Activated CD8-positive, alpha-beta T cell treated with anti-CD3 and anti-CD28 coated beads, Interleukin-2, amount 10 ng/mL, durations not matched to agents 7 days and 5 days (primary cell): ENCODE measurements at regions not wholly inside any gene's neighbourhood (a gene's known extent, or its start where the extent isn't known, plus 50 kb on each side); places are given as distances from the start of the nearest gene placed in this dataset.
"Not testable (repeated sequence)": the region's sequence is repeated elsewhere in the genome, so short reads cannot be mapped to it uniquely, and the experiment has no call there.

ENCODE experiments used
- ATAC-seq: fragments of 150-1000 bp; cut with Tn5 transposase; one replicate; pipeline ENCODE4 v1.10.0; 2021; ENCODE audit warnings: moderate library complexity
- CTCF ChIA-PET: fragments of 350-600 bp; sonication (Branson Sonifier 250); formaldehyde crosslinking; loops from one replicate; lab custom pipeline; 2021; ENCODE audit warnings: antibody characterized with exemption; lab: Charles Lee
- POLR2A ChIA-PET: fragments of 350-600 bp; sonication (Branson Sonifier 250); formaldehyde crosslinking; loops from one replicate; lab custom pipeline; 2021; ENCODE audit warnings: antibody characterized with exemption; lab: Charles Lee
- DNase-seq: peaks from one replicate; pipeline ENCODE4 v3.0.0-alpha.2; 2020
- H3K27ac Mint-ChIP-seq: one replicate; pipeline ENCODE4 v1.8.0; 2021; ENCODE audit warnings: mild to moderate bottlenecking, mixed read lengths
- H3K27me3 Mint-ChIP-seq: one replicate; pipeline ENCODE4 v1.8.0; 2021; ENCODE audit warnings: low read depth, mixed read lengths
- H3K36me3 Mint-ChIP-seq: one replicate; pipeline ENCODE4 v1.8.0; 2021; ENCODE audit warnings: low read depth, mixed read lengths
- H3K4me1 Mint-ChIP-seq: one replicate; pipeline ENCODE4 v1.8.0; 2021; ENCODE audit warnings: low read depth, mixed read lengths
- H3K4me3 Mint-ChIP-seq: one replicate; pipeline ENCODE4 v1.8.0; 2021; ENCODE audit warnings: mild to moderate bottlenecking, mixed read lengths
- H3K9me3 Mint-ChIP-seq: one replicate; pipeline ENCODE4 v1.8.0; 2022; ENCODE audit warnings: mixed read lengths; ENCODE audit not compliant: insufficient read depth

DNA sequence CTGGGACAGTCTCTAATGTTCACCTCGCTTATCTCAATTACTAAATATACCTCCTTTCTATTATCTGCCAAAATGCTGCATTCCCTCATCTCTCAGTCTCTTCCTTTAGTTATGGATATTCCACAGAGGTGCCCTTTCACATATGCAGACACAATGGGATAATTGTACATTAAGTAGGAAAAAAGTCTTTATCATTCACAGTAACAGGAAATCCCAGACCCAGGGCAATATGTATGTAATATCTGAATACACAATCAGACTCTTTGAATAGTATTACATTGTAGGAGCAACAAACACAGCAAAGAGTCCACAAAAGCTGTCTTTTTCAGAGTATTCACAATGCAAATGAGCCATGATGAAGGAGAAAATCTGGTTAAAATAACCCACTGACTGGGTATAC lies 1399.0 kb upstream of the ZEB2 start:
- Mint-ChIP-seq H3K9me3 (no peaks in the 10 kb centered on the region), H3K27me3 (no peaks in the 10 kb centered on the region), H3K4me1 (peaks cover under 1% of the 10 kb centered on the region), H3K27ac (no peak overlapping the region), H3K4me3 (no peak overlapping the region), H3K36me3 (no peaks in the 10 kb centered on the region)
- CTCF ChIA-PET, result no interaction called here
- ATAC-seq, result no peak
- POLR2A ChIA-PET, result no interaction called here
- no peak for DNase-seq

DNA sequence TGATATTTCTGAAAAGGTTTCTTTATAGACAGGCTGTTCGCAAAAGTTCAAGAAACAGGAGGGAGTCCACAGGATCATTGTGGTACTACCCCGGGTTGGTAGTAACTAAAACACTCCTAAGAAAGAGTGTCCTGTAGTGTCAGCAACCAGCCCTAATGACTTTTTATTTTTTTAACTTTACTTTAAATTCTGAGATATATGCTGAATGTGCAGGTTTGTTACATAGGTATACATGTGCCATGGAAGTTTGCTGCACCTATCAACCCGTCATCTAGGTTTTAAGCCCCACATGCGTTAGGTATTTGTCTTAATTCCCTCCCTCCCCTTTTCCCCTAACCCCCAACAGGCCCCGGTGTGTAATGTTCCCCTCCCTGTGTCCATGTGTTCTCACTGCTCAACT lies 1396.9 kb upstream of the ZEB2 start:
- no peaks in the 10 kb centered on the region for H3K27me3 Mint-ChIP-seq
- POLR2A ChIA-PET, result no interaction called here
- no peaks in the 10 kb centered on the region for H3K4me1 Mint-ChIP-seq
- CTCF ChIA-PET, result no interaction called here
- H3K36me3 Mint-ChIP-seq, result no peaks in the 10 kb centered on the region
- DNase-seq (no peak), ATAC-seq (no peak)
- H3K9me3 Mint-ChIP-seq, result no peaks in the 10 kb centered on the region
- H3K4me3 Mint-ChIP-seq, result no peak overlapping the region
- no peak overlapping the region for H3K27ac Mint-ChIP-seq

DNA sequence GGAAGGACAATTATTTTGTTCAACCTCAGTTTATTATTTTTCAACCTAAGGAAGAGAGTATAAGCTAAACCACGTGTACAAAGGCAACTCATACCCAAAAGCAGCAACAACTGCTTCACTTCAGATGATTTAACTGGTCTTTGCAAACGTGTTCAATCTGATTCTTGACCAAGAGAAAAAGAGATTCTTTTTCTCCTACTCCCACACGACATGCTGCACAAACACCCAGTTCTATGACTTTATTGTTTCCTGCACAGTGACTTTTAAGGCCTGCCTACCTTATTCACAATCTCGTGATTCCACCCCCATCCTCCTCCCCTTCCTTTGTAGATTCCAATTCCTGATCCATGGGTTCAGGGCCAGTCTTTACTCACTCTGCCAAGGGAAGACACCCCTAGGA lies 1394.8 kb upstream of the ZEB2 start:
- no peaks in the 10 kb centered on the region for H3K27me3 Mint-ChIP-seq
- DNase-seq, result no peak
- no peaks in the 10 kb centered on the region for H3K4me1 Mint-ChIP-seq
- H3K9me3 Mint-ChIP-seq, result no peaks in the 10 kb centered on the region
- CTCF ChIA-PET, result no interaction called here
- H3K36me3 Mint-ChIP-seq, result no peaks in the 10 kb centered on the region
- no peak for ATAC-seq
- H3K4me3 Mint-ChIP-seq, result no peak overlapping the region
- POLR2A ChIA-PET, result no interaction called here
- H3K27ac Mint-ChIP-seq, result no peak overlapping the region

DNA sequence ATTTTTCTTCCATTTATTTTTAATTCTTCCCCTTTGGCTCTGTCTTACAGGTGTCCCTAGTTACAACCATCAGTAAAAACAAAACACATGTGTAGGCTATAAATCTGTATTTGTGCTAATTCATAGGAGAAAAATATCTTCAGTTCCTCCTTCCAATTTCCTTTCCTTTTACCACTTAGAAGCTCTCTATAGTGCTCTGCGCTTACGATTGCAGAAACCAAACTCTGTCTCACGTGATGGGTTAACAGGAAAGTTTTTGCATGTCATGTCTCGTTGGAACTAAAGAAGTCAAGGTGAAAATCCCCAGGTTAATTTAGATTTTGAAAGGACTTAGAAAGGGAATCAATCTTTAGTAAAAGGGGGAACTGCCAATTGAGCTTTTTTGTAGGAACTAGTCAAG lies 1390.5 kb upstream of the ZEB2 start:
- Mint-ChIP-seq H3K4me1 (no peaks in the 10 kb centered on the region), H3K9me3 (no peaks in the 10 kb centered on the region), H3K27me3 (no peaks in the 10 kb centered on the region), H3K4me3 (no peak overlapping the region), H3K36me3 (no peaks in the 10 kb centered on the region), H3K27ac (no peak overlapping the region)
- no peak for ATAC-seq
- CTCF ChIA-PET, result no interaction called here
- no peak for DNase-seq
- POLR2A ChIA-PET, result no interaction called here

DNA sequence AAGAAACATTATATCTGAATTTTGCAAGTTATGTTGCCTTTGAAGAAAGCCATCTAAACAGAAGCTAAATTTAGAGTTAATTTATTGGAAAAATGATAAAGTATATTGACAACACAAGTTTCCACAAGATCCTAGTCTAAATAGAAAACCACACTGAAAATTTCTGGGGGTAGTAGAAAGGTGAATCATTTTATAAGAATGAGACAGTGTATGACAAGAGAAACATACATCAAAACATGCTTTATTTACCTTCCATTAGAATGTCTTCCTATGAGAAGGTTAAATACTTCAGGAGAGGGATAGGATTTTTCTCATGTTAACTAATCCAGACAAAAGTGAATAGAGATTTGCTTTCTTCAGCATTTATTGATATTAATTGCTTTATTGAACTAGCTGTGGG lies 1389.8 kb upstream of the ZEB2 start:
- CTCF ChIA-PET, result no interaction called here
- no peak overlapping the region for H3K27ac Mint-ChIP-seq
- no peaks in the 10 kb centered on the region for H3K4me1 Mint-ChIP-seq
- DNase-seq (no peak), ATAC-seq (no peak)
- H3K4me3 Mint-ChIP-seq, result no peak overlapping the region
- H3K9me3 Mint-ChIP-seq, result no peaks in the 10 kb centered on the region
- H3K36me3 Mint-ChIP-seq, result no peaks in the 10 kb centered on the region
- POLR2A ChIA-PET, result no interaction called here
- H3K27me3 Mint-ChIP-seq, result no peaks in the 10 kb centered on the region

DNA sequence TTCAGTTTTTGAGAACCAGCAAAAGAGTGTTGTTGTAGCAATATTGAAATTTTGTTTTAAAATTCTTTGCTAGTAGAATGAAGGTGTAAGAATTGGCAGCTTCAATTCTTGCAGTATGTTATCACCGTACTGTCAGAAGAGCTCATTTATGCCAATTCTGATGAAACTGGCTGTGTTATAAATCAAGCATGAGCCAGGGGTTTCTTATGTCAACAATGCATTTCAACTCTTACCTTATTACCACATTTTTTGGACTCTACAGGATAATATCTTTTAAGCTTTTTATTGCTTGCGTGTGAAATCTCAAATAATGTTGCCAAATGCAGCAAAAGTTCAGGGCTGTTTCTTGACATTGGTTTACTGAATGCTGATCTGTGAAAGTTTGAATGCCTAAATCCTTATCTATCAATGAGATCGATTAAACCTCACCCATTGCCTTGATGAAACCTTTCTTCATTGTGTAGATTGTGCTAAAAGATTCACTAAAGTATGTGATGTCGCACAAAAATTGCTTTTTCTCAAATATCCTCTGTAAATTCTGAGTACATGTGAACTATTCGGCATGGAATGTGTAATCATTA lies 1389.3 kb upstream of the ZEB2 start:
- ChIA-PET CTCF (no interaction called here), POLR2A (no interaction called here)
- Mint-ChIP-seq H3K27me3 (no peaks in the 10 kb centered on the region), H3K4me1 (no peaks in the 10 kb centered on the region), H3K4me3 (no peak overlapping the region), H3K27ac (no peak overlapping the region), H3K36me3 (no peaks in the 10 kb centered on the region), H3K9me3 (no peaks in the 10 kb centered on the region)
- DNase-seq (no peak), ATAC-seq (no peak)

DNA sequence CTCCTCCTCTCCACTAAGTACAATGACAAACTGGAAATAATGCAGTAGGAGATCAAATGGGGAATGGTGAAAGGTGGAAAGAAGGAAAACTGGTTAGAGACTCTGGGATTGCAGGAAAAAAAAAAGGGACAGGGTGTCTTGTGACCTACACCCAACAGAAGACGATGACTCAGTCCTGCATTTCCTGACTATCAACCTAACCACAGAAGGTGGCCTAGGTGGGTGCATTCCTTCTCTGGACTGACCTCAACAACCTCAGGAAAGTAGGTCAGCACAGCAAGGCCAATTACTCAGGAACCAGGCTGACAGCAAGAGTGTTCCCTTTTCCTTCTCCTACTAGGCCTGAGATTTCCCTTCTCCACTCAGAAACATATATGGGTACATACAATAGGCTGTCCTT lies 1386.4 kb upstream of the ZEB2 start:
- Mint-ChIP-seq H3K27ac (no peak overlapping the region), H3K27me3 (no peaks in the 10 kb centered on the region), H3K4me1 (no peaks in the 10 kb centered on the region), H3K36me3 (no peaks in the 10 kb centered on the region), H3K9me3 (no peaks in the 10 kb centered on the region), H3K4me3 (no peak overlapping the region)
- no peak for ATAC-seq
- DNase-seq, result no peak
- POLR2A ChIA-PET, result no interaction called here
- CTCF ChIA-PET, result no interaction called here

DNA sequence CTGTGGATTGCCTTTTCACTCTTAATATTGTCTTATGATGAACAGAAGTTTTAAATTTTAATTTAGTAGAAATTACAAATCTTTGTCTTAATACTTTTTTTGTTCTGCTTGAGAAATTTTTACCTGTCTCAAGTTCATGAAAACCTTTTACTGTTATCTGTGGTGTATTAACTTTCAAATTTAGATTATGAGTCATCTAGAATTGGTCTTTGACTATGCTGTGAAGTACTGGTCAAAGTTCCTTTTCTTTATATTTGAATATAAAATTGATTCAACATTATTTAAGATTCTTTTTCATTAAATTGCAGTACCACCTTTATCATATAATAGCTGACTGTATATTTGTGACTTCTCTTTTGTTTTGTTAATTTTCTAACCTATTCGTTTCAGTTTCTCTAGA lies 1385.5 kb upstream of the ZEB2 start:
- Mint-ChIP-seq H3K27ac (no peak overlapping the region), H3K27me3 (no peaks in the 10 kb centered on the region), H3K4me1 (no peaks in the 10 kb centered on the region), H3K36me3 (no peaks in the 10 kb centered on the region), H3K9me3 (no peaks in the 10 kb centered on the region), H3K4me3 (no peak overlapping the region)
- CTCF ChIA-PET, result no interaction called here
- DNase-seq, result no peak
- POLR2A ChIA-PET, result no interaction called here
- ATAC-seq, result no peak

DNA sequence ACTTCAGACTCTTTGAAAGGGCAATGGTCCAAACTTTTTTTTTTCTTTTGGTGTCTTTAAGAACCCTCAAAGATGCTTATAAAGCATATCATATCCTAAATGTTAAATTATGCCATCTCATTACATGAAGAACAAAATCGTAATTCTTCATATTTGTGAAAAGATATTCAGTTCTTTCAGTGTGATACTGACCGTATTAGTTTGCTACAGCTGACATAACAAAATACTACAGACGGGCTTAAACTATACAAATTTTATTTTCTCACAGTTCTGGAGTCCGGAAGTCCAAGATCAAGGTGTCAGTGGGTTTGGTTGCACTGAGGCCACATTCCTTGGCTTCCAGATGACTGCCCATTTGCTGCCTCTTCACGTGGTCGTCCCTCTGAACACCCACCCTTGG lies 1377.2 kb upstream of the ZEB2 start:
- H3K36me3 Mint-ChIP-seq, result no peaks in the 10 kb centered on the region
- ChIA-PET CTCF (no interaction called here), POLR2A (no interaction called here)
- DNase-seq, result no peak
- H3K27me3 Mint-ChIP-seq, result no peaks in the 10 kb centered on the region
- H3K27ac Mint-ChIP-seq, result no peak overlapping the region
- no peak overlapping the region for H3K4me3 Mint-ChIP-seq
- no peaks in the 10 kb centered on the region for H3K4me1 Mint-ChIP-seq
- ATAC-seq, result no peak
- H3K9me3 Mint-ChIP-seq, result no peaks in the 10 kb centered on the region

DNA sequence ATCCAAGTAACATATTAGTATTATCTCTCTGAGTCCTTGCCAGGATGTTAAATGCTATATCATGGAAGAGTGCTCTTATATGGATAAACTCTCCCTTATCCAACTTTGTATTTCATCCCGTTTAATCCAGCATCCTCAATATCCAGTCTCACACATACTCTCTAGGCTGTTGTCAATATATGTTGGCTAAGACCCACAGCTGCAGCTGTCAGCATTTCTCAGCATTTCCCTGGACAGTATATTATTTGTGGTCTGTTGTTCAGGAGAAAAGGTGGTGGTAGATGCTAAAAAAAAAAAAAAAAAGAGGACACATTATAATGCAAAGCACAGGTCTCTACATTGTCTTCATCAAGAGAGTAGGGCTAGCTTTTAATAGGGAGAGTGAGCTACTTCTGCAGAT lies 1368.0 kb upstream of the ZEB2 start:
- H3K36me3 Mint-ChIP-seq, result no peaks in the 10 kb centered on the region
- H3K27me3 Mint-ChIP-seq, result no peaks in the 10 kb centered on the region
- ATAC-seq, result no peak
- no peak overlapping the region for H3K4me3 Mint-ChIP-seq
- ChIA-PET CTCF (no interaction called here), POLR2A (no interaction called here)
- DNase-seq, result no peak
- no peak overlapping the region for H3K27ac Mint-ChIP-seq
- no peaks in the 10 kb centered on the region for H3K4me1 Mint-ChIP-seq
- H3K9me3 Mint-ChIP-seq, result no peaks in the 10 kb centered on the region

DNA sequence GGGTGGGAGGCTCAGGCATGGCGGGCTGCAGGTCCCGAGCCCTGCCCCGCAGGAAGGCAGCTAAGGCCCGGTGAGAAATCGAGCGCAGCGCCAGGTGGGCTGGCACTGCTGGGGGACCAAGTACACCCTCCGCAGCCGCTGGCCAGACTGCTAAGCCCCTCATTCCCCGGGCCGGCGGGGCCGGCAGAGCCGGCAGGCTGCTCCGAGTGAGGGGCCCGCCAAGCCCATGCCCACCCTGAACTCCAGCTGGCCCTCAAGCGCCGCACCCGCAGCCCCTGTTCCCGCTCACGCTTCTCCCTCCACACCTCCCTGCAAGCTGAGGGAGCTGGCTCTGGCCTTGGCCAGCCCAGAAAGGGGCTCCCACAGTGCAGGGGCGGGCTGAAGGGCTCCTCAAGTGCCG lies 1361.1 kb upstream of the ZEB2 start:
- H3K36me3 Mint-ChIP-seq, CTCF ChIA-PET, ATAC-seq, H3K4me3 Mint-ChIP-seq, H3K27me3 Mint-ChIP-seq, H3K9me3 Mint-ChIP-seq, POLR2A ChIA-PET, DNase-seq, H3K27ac Mint-ChIP-seq, H3K4me1 Mint-ChIP-seq: not testable (repeated sequence)

DNA sequence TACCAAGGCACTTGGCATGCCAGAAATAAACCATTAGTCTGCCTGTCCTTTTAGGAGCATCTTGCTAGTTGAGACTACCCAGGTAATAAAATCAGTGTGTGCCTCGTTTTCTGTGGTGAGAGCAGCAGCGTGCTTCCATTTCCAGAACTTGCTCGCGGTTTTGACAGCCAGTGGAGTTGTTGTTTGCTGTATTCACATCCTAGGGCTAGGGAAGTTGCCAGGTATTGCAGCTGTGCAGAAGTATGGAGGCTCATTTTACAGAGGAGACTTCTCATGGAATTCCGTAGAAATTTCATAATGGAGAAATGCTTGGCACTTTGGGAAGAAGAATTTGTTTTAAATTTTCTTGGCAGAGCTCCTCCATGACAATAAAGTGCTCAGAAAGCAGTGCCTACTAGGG lies 1355.1 kb upstream of the ZEB2 start:
- no peaks in the 10 kb centered on the region for H3K9me3 Mint-ChIP-seq
- H3K36me3 Mint-ChIP-seq, result no peaks in the 10 kb centered on the region
- H3K4me1 Mint-ChIP-seq, result no peaks in the 10 kb centered on the region
- H3K4me3 Mint-ChIP-seq, result no peak overlapping the region
- no peaks in the 10 kb centered on the region for H3K27me3 Mint-ChIP-seq
- no peak for DNase-seq
- ChIA-PET CTCF (no interaction called here), POLR2A (no interaction called here)
- no peak overlapping the region for H3K27ac Mint-ChIP-seq
- ATAC-seq, result no peak

DNA sequence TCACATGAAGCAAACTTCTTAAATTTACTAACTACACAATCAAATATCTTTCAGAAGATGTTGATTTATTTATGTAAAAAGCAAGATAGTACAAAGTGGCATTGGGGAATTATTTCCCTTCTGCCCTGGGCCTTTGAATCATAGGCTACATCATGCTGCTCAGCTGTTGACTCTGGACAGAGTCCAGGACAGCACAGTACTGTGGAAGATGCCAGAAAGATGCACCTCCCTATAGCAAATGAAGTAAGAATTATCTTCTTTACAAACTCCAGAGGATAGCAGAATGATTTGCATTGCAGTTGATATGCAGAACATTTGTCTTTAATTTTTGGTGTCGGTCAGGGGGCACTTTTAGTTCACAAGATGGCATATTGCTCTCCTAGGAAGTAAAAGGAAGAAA lies 1354.5 kb upstream of the ZEB2 start:
- Mint-ChIP-seq H3K4me3 (no peak overlapping the region), H3K36me3 (no peaks in the 10 kb centered on the region), H3K4me1 (no peaks in the 10 kb centered on the region), H3K9me3 (no peaks in the 10 kb centered on the region), H3K27ac (no peak overlapping the region), H3K27me3 (no peaks in the 10 kb centered on the region)
- CTCF ChIA-PET, result no interaction called here
- POLR2A ChIA-PET, result no interaction called here
- DNase-seq (no peak), ATAC-seq (no peak)
